Activated CD4-positive, alpha-beta T cell treated with anti-CD3 and anti-CD28 coated beads, Interleukin-2, Interleukin-6, amounts not matched to agents 100 ng/mL and 50 ng/mL, durations not matched to agents 16 hours and 8 hours (primary cell): ENCODE measurements at regions not wholly inside any gene's neighbourhood (a gene's known extent, or its start where the extent isn't known, plus 50 kb on each side); places are given as distances from the start of the nearest gene placed in this dataset.

ENCODE experiments used
- DNase-seq: peaks from one replicate; pipeline ENCODE4 v3.0.0-alpha.2; 2020

GRCh38 chr13:34129436-34129835, 311.5 kb downstream of the RFC3 start:
- DNase-seq: no peak

GRCh38 chr13:34137200-34137599, 319.3 kb downstream of the RFC3 start:
- no peak for DNase-seq

- DNase-seq: no peak
Observed at GRCh38 chr13:34139660-34140227, 321.8 kb downstream of the RFC3 start.

- DNase-seq: no peak
Observed at GRCh38 chr13:34143637-34144036, 325.7 kb downstream of the RFC3 start.

- no peak for DNase-seq
Observed at GRCh38 chr13:34144142-34144541, 326.2 kb downstream of the RFC3 start.

GRCh38 chr13:34145061-34145460, 327.1 kb downstream of the RFC3 start:
- no peak for DNase-seq

- no peak for DNase-seq
Observed at GRCh38 chr13:34148359-34148758, 330.4 kb downstream of the RFC3 start.

GRCh38 chr13:34151885-34152284, 333.9 kb downstream of the RFC3 start:
- no peak for DNase-seq

- no peak for DNase-seq
Observed at GRCh38 chr13:34152409-34152808, 334.5 kb downstream of the RFC3 start.

- DNase-seq: no peak
Observed at GRCh38 chr13:34152996-34153395, 335.0 kb downstream of the RFC3 start.

- no peak for DNase-seq
Observed at GRCh38 chr13:34153428-34154180, 335.7 kb downstream of the RFC3 start.

GRCh38 chr13:34155931-34156607, 338.1 kb downstream of the RFC3 start:
- DNase-seq: peak; percentile 60

- peak; percentile 91 for DNase-seq
Observed at GRCh38 chr13:34156841-34157365, 339.0 kb downstream of the RFC3 start.

- no peak for DNase-seq
Observed at GRCh38 chr13:34159946-34160345, 342.0 kb downstream of the RFC3 start.

- DNase-seq: no peak
Observed at GRCh38 chr13:34161931-34162543, 344.1 kb downstream of the RFC3 start.

GRCh38 chr13:34162544-34162933, 344.6 kb downstream of the RFC3 start:
- no peak for DNase-seq

GRCh38 chr13:34164582-34164981, 346.6 kb downstream of the RFC3 start:
- no peak for DNase-seq

- no peak for DNase-seq
Observed at GRCh38 chr13:34165158-34165557, 347.2 kb downstream of the RFC3 start.

GRCh38 chr13:34166406-34166805, 348.5 kb downstream of the RFC3 start:
- no peak for DNase-seq

GRCh38 chr13:34167347-34167746, 349.4 kb downstream of the RFC3 start:
- DNase-seq: no peak

- DNase-seq: no peak
Observed at GRCh38 chr13:34172048-34172447, 354.1 kb downstream of the RFC3 start.

GRCh38 chr13:34174671-34175145, 356.8 kb downstream of the RFC3 start:
- DNase-seq: no peak

- no peak for DNase-seq
Observed at GRCh38 chr13:34175551-34175950, 357.6 kb downstream of the RFC3 start.
